ENCODE measurements at regions not wholly inside any gene's neighbourhood (a gene's known extent, or its start where the extent isn't known, plus 50 kb on each side); places are given as distances from the start of the nearest gene placed in this dataset.

DNA sequence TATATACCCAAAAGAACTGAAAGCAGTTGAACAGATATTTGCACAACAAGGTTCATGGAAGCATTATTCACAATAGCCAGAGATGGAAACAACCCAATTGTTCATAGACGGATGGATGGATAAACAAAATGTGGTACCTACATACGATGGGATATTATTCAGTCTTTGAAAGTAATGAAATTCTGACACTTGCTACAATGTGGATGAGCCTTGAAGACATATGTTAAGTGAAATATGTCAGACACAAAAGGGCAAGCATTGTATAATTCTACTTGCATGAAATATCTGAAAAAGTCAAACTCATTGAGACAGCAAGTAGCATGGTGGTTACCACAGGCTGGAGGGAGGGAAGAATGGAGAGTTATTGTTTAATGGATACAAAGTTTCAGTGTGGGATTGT, 696.1 kb downstream of the MATN1 start:
- TF ChIP-seq POLR2AphosphoS5 (IDR thresholded peaks at IDR 0.05; ENCODE audit: low read depth, low read length) (no peak), SIN3A (IDR thresholded peaks at IDR 0.05; ENCODE audit: borderline replicate concordance, insufficient read depth, low read length) (no peak), TAF1 (IDR thresholded peaks at IDR 0.05; ENCODE audit: borderline replicate concordance, insufficient read depth, low read length) (no peak), FOXP2 (optimal IDR thresholded peaks at IDR 0.05; ENCODE audit: borderline replicate concordance, extremely low read depth, extremely low read length, insufficient read depth) (no peak)
- TF ChIP-seq, protein P1, sequence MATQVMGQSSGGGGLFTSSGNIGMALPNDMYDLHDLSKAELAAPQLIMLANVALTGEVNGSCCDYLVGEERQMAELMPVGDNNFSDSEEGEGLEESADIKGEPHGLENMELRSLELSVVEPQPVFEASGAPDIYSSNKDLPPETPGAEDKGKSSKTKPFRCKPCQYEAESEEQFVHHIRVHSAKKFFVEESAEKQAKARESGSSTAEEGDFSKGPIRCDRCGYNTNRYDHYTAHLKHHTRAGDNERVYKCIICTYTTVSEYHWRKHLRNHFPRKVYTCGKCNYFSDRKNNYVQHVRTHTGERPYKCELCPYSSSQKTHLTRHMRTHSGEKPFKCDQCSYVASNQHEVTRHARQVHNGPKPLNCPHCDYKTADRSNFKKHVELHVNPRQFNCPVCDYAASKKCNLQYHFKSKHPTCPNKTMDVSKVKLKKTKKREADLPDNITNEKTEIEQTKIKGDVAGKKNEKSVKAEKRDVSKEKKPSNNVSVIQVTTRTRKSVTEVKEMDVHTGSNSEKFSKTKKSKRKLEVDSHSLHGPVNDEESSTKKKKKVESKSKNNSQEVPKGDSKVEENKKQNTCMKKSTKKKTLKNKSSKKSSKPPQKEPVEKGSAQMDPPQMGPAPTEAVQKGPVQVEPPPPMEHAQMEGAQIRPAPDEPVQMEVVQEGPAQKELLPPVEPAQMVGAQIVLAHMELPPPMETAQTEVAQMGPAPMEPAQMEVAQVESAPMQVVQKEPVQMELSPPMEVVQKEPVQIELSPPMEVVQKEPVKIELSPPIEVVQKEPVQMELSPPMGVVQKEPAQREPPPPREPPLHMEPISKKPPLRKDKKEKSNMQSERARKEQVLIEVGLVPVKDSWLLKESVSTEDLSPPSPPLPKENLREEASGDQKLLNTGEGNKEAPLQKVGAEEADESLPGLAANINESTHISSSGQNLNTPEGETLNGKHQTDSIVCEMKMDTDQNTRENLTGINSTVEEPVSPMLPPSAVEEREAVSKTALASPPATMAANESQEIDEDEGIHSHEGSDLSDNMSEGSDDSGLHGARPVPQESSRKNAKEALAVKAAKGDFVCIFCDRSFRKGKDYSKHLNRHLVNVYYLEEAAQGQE (IDR thresholded peaks at IDR 0.05; ENCODE audit: insufficient read depth in 1 of 2, low read depth in 2 of 2, low read length in 2 of 2) = no peak

DNA sequence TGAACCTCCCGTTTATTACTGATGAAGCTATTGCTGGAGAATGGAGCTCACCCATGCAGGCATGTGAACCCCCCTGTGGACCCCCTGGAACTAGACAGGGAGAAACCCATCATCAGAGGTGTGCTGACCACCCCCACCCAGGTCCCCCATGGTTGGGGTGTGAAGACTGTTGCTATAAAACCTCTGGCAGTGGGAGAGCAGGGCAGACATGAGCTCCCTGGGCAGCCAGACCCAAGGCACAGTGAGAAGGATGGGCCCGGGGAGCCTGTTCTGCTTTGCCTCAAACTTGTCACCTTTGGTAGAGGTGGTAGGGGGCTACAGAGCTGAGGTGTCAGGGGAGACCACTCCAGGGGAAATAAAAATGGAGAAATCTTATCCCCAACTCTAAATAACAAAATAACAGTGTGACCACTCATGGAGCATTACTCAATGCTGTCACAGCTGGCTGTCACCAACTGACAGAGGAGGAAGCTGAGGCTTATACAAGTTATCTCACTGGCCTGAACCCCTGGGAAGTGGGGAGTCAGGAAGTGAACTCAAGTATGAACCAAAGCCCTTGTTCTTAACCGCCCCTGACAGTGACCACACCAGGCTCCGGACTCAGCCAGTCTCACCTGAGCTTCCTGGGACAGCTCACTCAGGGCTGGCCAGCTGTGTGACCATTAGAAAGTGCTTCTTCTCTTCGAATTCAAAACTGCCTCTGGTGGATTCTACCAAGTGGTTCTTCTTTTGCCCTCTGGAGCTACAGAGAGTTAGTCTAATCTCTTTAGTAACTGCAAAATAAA, 698.8 kb downstream of the MATN1 start:
- TF ChIP-seq POLR2AphosphoS5 (IDR thresholded peaks at IDR 0.05; ENCODE audit: low read depth, low read length) (no peak), FOXP2 (optimal IDR thresholded peaks at IDR 0.05; ENCODE audit: borderline replicate concordance, extremely low read depth, extremely low read length, insufficient read depth) (no peak), TAF1 (IDR thresholded peaks at IDR 0.05; ENCODE audit: borderline replicate concordance, insufficient read depth, low read length) (no peak), SIN3A (IDR thresholded peaks at IDR 0.05; ENCODE audit: borderline replicate concordance, insufficient read depth, low read length) (no peak)
- TF ChIP-seq, protein P1 (IDR thresholded peaks at IDR 0.05; ENCODE audit: insufficient read depth in 1 of 2, low read depth in 2 of 2, low read length in 2 of 2) = no peak

DNA sequence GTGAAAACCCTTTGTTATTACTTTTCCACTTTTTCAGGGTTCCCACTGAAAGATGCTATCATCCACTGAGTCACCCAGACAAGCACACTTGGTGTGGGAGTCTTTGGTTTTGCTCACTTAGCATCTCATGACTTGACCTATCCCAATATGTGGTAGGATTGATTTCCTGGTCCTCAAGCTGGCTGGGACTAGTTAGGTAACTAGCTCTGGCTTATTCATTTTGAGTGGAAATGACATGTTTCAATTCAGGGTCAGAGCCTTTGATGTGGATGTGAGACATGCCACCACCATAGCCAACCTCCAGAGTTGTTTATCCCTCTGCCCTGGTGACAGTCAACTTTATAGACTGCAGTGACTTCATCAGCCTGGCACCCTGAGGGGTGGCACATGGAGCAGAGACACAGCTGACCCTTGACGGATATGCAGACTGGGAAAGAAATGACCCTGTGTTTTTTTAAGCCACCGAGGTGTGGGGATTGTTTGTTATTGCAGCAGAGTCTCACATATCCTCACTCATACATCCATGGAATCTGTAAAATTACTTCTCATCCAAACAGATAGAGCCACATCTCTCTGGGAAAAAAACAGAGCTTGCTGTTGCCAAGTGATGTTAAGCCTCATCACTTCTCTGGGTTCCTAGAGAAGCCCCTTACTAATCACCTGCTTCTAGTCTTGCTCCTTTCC, 699.9 kb downstream of the MATN1 start:
- no peak for TF ChIP-seq SIN3A (IDR thresholded peaks at IDR 0.05; ENCODE audit: borderline replicate concordance, insufficient read depth, low read length)
- no peak for TF ChIP-seq FOXP2 (optimal IDR thresholded peaks at IDR 0.05; ENCODE audit: borderline replicate concordance, extremely low read depth, extremely low read length, insufficient read depth)
- TF ChIP-seq, protein P1 (IDR thresholded peaks at IDR 0.05; ENCODE audit: insufficient read depth in 1 of 2, low read depth in 2 of 2, low read length in 2 of 2) = no peak
- TF ChIP-seq TAF1 (IDR thresholded peaks at IDR 0.05; ENCODE audit: borderline replicate concordance, insufficient read depth, low read length) = no peak

DNA sequence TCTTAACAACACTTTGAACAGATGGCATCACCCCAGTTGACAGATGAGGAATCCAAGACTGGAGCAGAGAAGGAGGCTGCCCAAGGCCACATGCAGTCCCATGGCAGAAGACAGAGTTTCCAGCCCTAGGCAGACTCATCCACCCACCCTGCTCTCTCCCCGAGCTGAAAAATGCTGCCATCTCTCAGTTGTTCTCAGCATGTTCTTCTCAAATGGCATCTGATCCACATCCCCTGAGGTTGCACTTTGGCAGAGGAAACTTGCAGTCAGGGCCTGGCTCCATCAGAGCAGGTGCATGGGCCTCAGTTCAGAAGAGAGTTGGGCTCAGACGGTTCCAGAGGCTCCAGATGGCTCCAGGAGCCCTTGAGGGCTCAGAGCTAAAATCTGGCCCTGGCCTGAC, 709.4 kb downstream of the MATN1 start:
- TF ChIP-seq FOXP2 (optimal IDR thresholded peaks at IDR 0.05; ENCODE audit: borderline replicate concordance, extremely low read depth, extremely low read length, insufficient read depth) (no peak), POLR2AphosphoS5 (IDR thresholded peaks at IDR 0.05; ENCODE audit: low read depth, low read length) (no peak), TAF1 (IDR thresholded peaks at IDR 0.05; ENCODE audit: borderline replicate concordance, insufficient read depth, low read length) (no peak), SIN3A (IDR thresholded peaks at IDR 0.05; ENCODE audit: borderline replicate concordance, insufficient read depth, low read length) (no peak)
- TF ChIP-seq, protein P1 (IDR thresholded peaks at IDR 0.05; ENCODE audit: insufficient read depth in 1 of 2, low read depth in 2 of 2, low read length in 2 of 2) = no peak

Measured in PFSK-1 (cell line).